Panc1 (cell line): ENCODE measurements at regions not wholly inside any gene's neighbourhood (a gene's known extent, or its start where the extent isn't known, plus 50 kb on each side); places are given as distances from the start of the nearest gene placed in this dataset.

Experiments used
- POLR2AphosphoS5 ChIP-seq: IDR thresholded peaks from 2 replicates; pipeline ENCODE4 v1.6.1; 2012; ENCODE audit warnings: mild to moderate bottlenecking, low read depth, low read length, moderate library complexity
- SIN3A ChIP-seq: IDR thresholded peaks from 2 replicates; pipeline ENCODE4 v1.6.1; 2012; ENCODE audit warnings: low read depth, mild to moderate bottlenecking, low read length, moderate library complexity, borderline replicate concordance; ENCODE audit not compliant: insufficient read depth
- TCF7L2 ChIP-seq: IDR thresholded peaks from 2 replicates; pipeline ENCODE4 v1.6.1; 2011; ENCODE audit warnings: mild to moderate bottlenecking, low read depth, low read length, inconsistent platforms
- TF ChIP-seq, protein P1 (sequence below): fragments of 450-650 bp; IDR thresholded peaks from 2 replicates; pipeline ENCODE4 v1.5.1; 2017; ENCODE audit warnings: mild to moderate bottlenecking
- TF ChIP-seq, protein P2 (sequence below), 2 experiments: IDR thresholded peaks; 2 replicates each; pipeline ENCODE4 v1.6.1; 2011 to 2012; ENCODE audit warnings: low read depth in 2 of 2, control low read depth in 1 of 2, low read length in 1 of 2, mild to moderate bottlenecking in 1 of 2, moderate library complexity in 1 of 2; ENCODE audit not compliant: insufficient read depth in 1 of 2

DNA sequence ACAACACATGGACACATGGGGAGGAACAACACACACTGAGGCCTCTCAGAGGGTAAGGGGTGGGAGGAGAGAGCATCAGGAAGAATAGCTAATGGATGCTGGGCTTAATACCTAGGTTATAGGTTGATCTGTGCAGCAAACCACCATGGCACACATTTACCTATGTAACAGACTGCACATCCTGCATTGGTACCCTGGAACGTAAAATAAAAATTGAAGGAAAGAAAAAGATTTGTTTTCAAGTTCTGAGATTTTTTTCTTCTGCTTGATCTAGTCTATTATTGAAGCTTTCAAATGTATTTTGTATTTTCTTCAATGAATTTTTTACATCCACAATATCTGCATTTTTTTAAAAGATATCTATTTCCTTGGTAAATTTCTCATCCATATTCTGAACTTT lies 59.3 kb upstream of the SLC4A10 start:
- TF ChIP-seq, protein P1, sequence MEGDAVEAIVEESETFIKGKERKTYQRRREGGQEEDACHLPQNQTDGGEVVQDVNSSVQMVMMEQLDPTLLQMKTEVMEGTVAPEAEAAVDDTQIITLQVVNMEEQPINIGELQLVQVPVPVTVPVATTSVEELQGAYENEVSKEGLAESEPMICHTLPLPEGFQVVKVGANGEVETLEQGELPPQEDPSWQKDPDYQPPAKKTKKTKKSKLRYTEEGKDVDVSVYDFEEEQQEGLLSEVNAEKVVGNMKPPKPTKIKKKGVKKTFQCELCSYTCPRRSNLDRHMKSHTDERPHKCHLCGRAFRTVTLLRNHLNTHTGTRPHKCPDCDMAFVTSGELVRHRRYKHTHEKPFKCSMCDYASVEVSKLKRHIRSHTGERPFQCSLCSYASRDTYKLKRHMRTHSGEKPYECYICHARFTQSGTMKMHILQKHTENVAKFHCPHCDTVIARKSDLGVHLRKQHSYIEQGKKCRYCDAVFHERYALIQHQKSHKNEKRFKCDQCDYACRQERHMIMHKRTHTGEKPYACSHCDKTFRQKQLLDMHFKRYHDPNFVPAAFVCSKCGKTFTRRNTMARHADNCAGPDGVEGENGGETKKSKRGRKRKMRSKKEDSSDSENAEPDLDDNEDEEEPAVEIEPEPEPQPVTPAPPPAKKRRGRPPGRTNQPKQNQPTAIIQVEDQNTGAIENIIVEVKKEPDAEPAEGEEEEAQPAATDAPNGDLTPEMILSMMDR = no peak
- TF ChIP-seq POLR2AphosphoS5 = no peak
- TF ChIP-seq, protein P2, sequence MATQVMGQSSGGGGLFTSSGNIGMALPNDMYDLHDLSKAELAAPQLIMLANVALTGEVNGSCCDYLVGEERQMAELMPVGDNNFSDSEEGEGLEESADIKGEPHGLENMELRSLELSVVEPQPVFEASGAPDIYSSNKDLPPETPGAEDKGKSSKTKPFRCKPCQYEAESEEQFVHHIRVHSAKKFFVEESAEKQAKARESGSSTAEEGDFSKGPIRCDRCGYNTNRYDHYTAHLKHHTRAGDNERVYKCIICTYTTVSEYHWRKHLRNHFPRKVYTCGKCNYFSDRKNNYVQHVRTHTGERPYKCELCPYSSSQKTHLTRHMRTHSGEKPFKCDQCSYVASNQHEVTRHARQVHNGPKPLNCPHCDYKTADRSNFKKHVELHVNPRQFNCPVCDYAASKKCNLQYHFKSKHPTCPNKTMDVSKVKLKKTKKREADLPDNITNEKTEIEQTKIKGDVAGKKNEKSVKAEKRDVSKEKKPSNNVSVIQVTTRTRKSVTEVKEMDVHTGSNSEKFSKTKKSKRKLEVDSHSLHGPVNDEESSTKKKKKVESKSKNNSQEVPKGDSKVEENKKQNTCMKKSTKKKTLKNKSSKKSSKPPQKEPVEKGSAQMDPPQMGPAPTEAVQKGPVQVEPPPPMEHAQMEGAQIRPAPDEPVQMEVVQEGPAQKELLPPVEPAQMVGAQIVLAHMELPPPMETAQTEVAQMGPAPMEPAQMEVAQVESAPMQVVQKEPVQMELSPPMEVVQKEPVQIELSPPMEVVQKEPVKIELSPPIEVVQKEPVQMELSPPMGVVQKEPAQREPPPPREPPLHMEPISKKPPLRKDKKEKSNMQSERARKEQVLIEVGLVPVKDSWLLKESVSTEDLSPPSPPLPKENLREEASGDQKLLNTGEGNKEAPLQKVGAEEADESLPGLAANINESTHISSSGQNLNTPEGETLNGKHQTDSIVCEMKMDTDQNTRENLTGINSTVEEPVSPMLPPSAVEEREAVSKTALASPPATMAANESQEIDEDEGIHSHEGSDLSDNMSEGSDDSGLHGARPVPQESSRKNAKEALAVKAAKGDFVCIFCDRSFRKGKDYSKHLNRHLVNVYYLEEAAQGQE (IDR thresholded peaks at IDR 0.05; ENCODE audit: insufficient read depth in 1 of 2, low read depth in 2 of 2, low read length in 1 of 2) = no peak
- TF ChIP-seq TCF7L2 = no peak
- TF ChIP-seq SIN3A = no peak
